ENCODE measurements at regions not wholly inside any gene's neighbourhood (a gene's known extent, or its start where the extent isn't known, plus 50 kb on each side); places are given as distances from the start of the nearest gene placed in this dataset.

DNA sequence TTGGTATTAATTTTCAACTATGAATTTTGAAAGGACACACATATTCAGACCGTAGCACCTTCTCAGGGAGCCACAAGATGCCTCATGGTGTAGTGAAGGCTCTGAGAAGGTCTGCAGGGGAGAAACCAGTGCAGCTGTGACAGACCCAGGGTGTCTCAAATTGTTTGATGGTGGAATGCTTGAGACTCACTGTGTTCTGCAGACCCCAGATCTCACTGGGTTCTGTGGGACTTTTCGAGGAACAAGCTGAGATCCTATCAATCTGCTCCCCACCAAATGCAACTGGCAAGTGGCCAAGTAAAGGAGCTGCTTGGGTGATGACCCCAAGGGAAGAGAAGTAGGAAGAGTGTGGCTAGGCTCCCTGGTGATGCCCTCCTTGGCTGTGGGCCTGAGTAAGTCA is 130.5 kb upstream of the UNC5B start:
- ChIA-PET CTCF (no interaction called here), POLR2A (ENCODE audit: unreplicated experiment) (no interaction called here)
- Histone ChIP-seq H4K20me1 (ENCODE audit: insufficient read depth) (no peaks in the 10 kb centered on the region), H3K4me1 (replicated peaks; ENCODE audit: insufficient read depth) (no peaks in the 10 kb centered on the region), H3K36me3 (ENCODE audit: low read depth) (no peaks in the 10 kb centered on the region), H3K9me3 (ENCODE audit: insufficient read depth, low read depth) (no peaks in the 10 kb centered on the region), H3F3A (ENCODE audit: insufficient read depth, low read depth) (no peaks in the 10 kb centered on the region), H3K27ac (no peak overlapping the region), H3K27me3 (ENCODE audit: insufficient read depth, low read depth) (peaks cover 26% of the 10 kb centered on the region), H3K79me2 (ENCODE audit: low read depth) (no peaks in the 10 kb centered on the region), H2AFZ (no peak overlapping the region), H3K9me2 (ENCODE audit: insufficient read depth) (no peaks in the 10 kb centered on the region), H3K4me2 (no peak overlapping the region), H3K4me3 (no peak overlapping the region)
- BruUV-seq (replicated peaks), result no TSS peak
- no peak for TF ChIP-seq EZH2 (IDR thresholded peaks at IDR 0.05; ENCODE audit: low read depth)
- TF ChIP-seq, protein P1, sequence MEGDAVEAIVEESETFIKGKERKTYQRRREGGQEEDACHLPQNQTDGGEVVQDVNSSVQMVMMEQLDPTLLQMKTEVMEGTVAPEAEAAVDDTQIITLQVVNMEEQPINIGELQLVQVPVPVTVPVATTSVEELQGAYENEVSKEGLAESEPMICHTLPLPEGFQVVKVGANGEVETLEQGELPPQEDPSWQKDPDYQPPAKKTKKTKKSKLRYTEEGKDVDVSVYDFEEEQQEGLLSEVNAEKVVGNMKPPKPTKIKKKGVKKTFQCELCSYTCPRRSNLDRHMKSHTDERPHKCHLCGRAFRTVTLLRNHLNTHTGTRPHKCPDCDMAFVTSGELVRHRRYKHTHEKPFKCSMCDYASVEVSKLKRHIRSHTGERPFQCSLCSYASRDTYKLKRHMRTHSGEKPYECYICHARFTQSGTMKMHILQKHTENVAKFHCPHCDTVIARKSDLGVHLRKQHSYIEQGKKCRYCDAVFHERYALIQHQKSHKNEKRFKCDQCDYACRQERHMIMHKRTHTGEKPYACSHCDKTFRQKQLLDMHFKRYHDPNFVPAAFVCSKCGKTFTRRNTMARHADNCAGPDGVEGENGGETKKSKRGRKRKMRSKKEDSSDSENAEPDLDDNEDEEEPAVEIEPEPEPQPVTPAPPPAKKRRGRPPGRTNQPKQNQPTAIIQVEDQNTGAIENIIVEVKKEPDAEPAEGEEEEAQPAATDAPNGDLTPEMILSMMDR (conservative IDR thresholded peaks at IDR 0.05), result no peak
- intact Hi-C loops (cut with micrococcal nuclease; ENCODE audit: unreplicated experiment), result no loop called here
- no peak for DNase-seq

DNA sequence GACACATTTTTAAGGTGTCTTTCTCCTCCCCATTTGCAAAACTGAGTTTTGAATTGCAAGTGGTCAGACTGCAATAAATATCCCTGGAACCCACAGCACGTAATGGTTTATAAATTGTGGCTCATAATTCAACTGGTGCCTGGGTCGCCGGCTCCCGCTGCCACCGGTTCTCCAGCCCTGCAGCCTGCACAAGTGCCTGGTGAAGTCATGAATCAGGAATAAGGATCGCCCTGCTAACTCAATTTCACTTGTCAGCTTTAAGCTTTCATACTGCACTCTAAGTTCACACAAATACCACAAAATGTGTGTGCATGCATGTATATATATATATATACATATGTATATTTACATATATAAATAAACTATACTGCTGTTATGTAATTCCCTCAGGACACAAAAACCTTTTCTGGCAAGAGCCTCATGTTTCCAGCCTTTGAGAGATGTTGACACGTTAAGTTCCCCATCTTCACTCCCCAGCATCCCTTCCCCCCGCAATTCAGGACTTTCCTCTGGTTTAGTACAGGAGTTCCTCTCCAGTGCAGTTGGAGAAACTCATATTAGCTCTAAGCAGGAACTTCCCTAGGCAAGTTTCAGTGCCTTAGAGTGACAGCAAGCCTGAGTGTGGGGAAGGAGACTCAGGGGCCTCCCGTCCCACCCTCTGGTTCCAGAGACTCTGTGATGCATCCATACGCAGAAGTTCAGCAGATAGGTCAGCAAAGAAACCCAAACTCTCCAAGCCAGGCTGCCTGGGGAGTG is 129.2 kb upstream of the UNC5B start:
- H3K4me1 ChIP-seq (replicated peaks; ENCODE audit: insufficient read depth), result no peaks in the 10 kb centered on the region
- H3K79me2 ChIP-seq (ENCODE audit: low read depth), result no peaks in the 10 kb centered on the region
- DNase-seq, result no peak
- TF ChIP-seq, protein P1 (conservative IDR thresholded peaks at IDR 0.05), result no peak
- peaks cover 20% of the 10 kb centered on the region; the same call in 1 of the 2 replicates for H3K27me3 ChIP-seq (ENCODE audit: insufficient read depth, low read depth)
- BruUV-seq (replicated peaks), result no TSS peak
- H3F3A ChIP-seq (ENCODE audit: insufficient read depth, low read depth), result no peaks in the 10 kb centered on the region
- H3K4me3 ChIP-seq, result no peak overlapping the region
- no peaks in the 10 kb centered on the region for H3K9me3 ChIP-seq (ENCODE audit: insufficient read depth, low read depth)
- no peaks in the 10 kb centered on the region for H3K9me2 ChIP-seq (ENCODE audit: insufficient read depth)
- ChIA-PET POLR2A (ENCODE audit: unreplicated experiment) (no interaction called here), CTCF (no interaction called here)
- H2AFZ ChIP-seq, result no peak overlapping the region
- H3K27ac ChIP-seq, result no peak overlapping the region
- H3K4me2 ChIP-seq, result no peak overlapping the region
- H4K20me1 ChIP-seq (ENCODE audit: insufficient read depth), result no peaks in the 10 kb centered on the region
- intact Hi-C loops (cut with micrococcal nuclease; ENCODE audit: unreplicated experiment), result no loop called here
- no peaks in the 10 kb centered on the region for H3K36me3 ChIP-seq (ENCODE audit: low read depth)

DNA sequence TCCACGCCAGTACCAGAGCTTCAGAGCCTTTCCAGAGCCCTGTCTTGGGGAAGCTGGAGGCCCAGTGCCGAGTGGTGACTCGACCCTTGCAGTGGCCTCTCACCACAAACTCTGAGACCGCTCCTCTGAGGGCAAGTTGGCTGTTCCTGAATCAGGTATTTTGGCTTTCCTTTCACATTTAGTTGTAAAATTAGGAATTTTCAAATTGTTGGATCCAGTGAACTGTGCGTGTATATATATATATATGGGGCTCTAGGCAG is 128.7 kb upstream of the UNC5B start:
- H3K36me3 ChIP-seq (ENCODE audit: low read depth), result no peaks in the 10 kb centered on the region
- H3K27me3 ChIP-seq (ENCODE audit: insufficient read depth, low read depth), result peaks cover 20% of the 10 kb centered on the region; the same call in 1 of the 2 replicates
- CTCF ChIA-PET, result no interaction called here

More for the DNA sequence above, 128.7 kb upstream of the UNC5B start:
- no peaks in the 10 kb centered on the region for H3K9me3 ChIP-seq (ENCODE audit: insufficient read depth, low read depth)
- no peaks in the 10 kb centered on the region for H3K4me1 ChIP-seq (replicated peaks; ENCODE audit: insufficient read depth)
- DNase-seq, result no peak
- no peak overlapping the region for H3K27ac ChIP-seq
- H3K4me2 ChIP-seq, result no peak overlapping the region
- H3F3A ChIP-seq (ENCODE audit: insufficient read depth, low read depth), result no peaks in the 10 kb centered on the region
- no peak overlapping the region for H3K4me3 ChIP-seq
- H3K79me2 ChIP-seq (ENCODE audit: low read depth), result no peaks in the 10 kb centered on the region
- no peak overlapping the region for H2AFZ ChIP-seq
- intact Hi-C loops (cut with micrococcal nuclease; ENCODE audit: unreplicated experiment), result no loop called here
- H3K9me2 ChIP-seq (ENCODE audit: insufficient read depth), result no peaks in the 10 kb centered on the region
- no peak for TF ChIP-seq EZH2 (IDR thresholded peaks at IDR 0.05; ENCODE audit: low read depth)
- TF ChIP-seq, protein P1 (conservative IDR thresholded peaks at IDR 0.05), result no peak
- POLR2A ChIA-PET (ENCODE audit: unreplicated experiment), result no interaction called here
- no TSS peak for BruUV-seq (replicated peaks)
- no peaks in the 10 kb centered on the region for H4K20me1 ChIP-seq (ENCODE audit: insufficient read depth)
